Cardiac fibroblast (primary cell): ENCODE measurements at regions not wholly inside any gene's neighbourhood (a gene's known extent, or its start where the extent isn't known, plus 50 kb on each side); places are given as distances from the start of the nearest gene placed in this dataset.
"Not testable (repeated sequence)": the region's sequence is repeated elsewhere in the genome, so short reads cannot be mapped to it uniquely, and the experiment has no call there.

ENCODE experiments used
- DNase-seq, 2 donors: peaks; one replicate each; pipeline versions ENCODE4 v3.0.0 to v3.0.0-alpha.2; 2010; ENCODE audit warnings: low read depth in 2 of 2
- H3K4me3 ChIP-seq, 2 donors: replicated peaks in 1 of 2; 1 replicate in 1 of 2; 2 replicates in 1 of 2; pipeline ENCODE4 v1.5.1; 2011; ENCODE audit warnings: low read depth in 2 of 2, low read length in 2 of 2, mild to moderate bottlenecking in 2 of 2, moderate library complexity in 1 of 2
- TF ChIP-seq, protein P1 (sequence below): IDR thresholded peaks from one replicate; pipeline ENCODE4 v1.5.1; 2011; ENCODE audit warnings: low read depth, mild to moderate bottlenecking, low read length, inconsistent platforms

DNA sequence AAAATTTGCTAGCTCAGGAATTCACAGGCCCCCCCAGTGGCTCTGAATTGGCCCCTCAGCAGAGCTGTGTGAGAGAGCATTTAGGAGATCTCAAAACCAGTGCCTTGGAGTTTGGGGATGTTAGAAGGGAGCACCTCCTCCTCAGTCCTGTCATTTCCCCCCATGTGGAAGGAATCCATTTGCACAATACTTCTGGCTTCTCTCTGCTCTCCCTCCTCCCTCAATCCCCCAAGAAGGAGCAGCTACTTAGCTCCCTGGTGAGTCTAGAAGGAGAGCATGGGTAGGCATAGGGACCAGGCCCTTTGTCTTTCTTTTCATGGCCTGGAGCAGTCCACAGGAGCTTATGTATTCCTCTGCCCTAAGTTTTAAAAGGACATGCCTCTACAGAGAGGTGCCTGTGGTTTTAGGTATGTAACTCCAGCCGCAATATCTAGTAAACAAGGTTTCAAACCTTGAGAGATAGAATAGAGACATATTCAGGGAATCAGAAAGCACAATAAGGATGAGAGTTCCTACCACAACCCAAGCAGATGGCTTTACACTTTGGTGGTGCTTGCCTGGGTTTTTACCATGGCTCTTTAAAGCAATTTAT lies 199.4 kb downstream of the FCRL5 start:
- TF ChIP-seq, protein P1, sequence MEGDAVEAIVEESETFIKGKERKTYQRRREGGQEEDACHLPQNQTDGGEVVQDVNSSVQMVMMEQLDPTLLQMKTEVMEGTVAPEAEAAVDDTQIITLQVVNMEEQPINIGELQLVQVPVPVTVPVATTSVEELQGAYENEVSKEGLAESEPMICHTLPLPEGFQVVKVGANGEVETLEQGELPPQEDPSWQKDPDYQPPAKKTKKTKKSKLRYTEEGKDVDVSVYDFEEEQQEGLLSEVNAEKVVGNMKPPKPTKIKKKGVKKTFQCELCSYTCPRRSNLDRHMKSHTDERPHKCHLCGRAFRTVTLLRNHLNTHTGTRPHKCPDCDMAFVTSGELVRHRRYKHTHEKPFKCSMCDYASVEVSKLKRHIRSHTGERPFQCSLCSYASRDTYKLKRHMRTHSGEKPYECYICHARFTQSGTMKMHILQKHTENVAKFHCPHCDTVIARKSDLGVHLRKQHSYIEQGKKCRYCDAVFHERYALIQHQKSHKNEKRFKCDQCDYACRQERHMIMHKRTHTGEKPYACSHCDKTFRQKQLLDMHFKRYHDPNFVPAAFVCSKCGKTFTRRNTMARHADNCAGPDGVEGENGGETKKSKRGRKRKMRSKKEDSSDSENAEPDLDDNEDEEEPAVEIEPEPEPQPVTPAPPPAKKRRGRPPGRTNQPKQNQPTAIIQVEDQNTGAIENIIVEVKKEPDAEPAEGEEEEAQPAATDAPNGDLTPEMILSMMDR: no peak
- no peak for DNase-seq
- H3K4me3 ChIP-seq: no peak overlapping the region

DNA sequence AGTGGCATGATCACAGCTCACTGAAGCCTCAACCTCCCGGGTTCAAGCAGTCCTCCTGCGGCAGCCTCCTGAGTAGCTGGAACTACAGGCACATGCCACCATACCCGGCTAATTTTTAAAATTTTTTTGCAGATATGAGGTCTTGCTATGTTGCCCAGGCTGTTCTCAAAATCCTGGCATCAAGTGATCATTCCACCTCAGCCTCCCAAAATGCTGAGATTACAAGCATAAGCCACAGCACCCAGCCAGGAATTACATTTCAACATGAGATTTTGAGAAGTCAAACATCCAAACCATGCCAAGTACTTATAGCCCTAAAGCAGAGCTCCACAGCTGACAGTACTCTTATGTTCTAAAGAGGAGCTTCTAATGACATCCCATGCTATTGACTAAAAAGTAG lies 200.1 kb downstream of the FCRL5 start:
- DNase-seq: no peak
- TF ChIP-seq, protein P1: no peak
- H3K4me3 ChIP-seq: no peak overlapping the region

DNA sequence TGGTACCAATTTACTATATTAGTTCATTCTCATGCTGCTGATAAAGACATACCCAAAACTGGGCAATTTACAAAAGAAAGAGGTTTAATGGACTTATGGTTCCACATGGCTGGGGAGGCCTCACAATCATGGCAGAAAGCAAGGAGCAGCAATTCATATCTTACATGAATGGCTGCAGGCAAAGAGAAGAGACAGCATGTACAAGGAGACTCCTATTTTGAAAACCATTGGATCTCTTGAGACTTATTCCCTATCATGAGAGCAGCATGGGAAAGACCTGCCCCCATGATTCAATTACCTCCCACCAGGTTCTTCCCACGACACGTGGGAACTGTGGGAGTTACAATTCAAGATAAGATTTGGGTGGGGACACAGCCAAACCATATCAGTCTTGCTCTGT lies 200.5 kb downstream of the FCRL5 start:
- not testable (repeated sequence) for H3K4me3 ChIP-seq, DNase-seq

DNA sequence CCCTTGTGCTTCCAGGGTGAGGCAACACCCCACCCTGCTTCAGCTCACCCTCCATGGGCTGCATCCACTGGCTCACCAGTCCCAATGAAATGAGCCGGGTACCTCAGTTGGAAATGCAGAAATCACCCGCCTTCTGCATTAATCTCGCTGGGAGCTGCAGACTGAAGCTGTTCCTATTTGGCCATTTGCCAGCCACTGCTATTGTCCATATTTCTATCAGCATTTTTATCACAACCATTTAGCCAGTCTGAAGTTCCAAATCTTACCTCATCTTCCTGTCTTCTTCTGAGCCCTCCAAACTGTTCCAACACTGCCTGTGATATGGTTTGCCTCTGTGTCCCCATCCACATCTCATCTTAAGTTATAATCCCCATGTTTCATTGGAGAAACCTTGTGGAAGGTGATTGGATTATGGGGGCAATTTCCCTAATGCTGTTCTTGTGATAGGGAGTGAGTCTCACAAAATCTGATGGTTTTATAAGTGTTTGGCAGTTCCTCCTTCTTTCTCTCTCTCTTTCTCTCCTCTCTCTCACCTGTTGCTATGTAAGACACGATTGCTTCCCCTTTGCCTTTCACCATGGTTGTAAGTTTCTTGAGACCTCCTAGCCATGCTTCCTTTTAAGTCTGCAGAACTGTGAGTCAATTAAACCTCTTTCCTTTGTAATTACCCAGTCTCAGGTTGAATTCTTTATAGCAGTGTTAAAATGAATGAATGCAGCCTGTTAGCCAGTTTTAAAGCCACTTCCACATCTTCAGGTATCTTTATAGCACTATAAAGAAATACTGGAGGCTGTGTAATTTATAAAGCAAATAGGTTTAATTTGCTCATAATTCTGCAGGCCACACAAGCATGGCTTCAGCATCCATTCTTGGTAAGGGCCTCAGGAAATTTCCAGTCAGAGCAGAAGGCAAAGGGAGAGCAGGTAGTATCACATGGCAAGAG lies 203.5 kb downstream of the FCRL5 start:
- no peak overlapping the region for H3K4me3 ChIP-seq
- TF ChIP-seq, protein P1: no peak

DNA sequence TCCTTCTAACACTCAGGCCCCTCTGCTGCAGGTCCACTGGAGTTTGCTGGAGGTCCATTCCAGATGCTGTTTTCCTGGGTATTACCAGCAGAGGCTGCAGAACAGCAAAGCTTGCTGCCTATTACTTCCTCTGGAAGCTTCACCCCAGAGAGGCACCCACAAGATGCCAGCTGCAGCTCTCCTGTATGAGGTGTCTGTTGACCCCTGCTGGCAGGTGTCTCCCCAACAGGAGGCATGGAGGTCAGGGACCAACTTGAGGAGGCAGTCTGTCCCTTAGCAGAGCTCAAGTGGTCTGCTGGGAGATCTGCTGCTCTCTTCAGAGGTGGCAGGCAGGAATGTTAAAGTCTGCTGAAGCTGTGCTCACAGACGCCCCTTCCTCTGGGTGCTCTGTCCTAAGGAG lies 204.8 kb downstream of the FCRL5 start:
- TF ChIP-seq, protein P1: no peak
- no peak overlapping the region for H3K4me3 ChIP-seq
- DNase-seq: no peak

More for the DNA sequence above, 203.5 kb downstream of the FCRL5 start:
- DNase-seq: no peak

DNA sequence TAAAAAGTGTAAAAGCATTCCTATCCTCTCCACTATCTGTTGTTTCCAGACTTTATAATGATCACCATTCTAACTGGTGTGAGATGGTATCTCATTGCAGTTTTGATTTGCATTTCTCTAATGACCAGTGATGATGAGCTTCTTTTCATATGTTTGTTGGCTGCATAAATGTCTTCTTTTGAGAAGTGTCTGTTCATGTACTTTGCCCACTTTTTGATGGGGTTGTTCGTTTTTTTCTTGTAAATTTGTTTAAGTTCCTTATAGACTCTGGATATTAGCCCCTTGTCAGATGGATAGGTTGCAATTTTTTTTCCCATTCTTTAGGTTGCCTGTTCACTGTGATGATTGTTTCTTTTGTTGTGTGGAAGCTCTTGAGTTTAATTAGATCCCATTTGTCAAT lies 199.6 kb upstream of the ETV3 start:
- not testable (repeated sequence) for DNase-seq, H3K4me3 ChIP-seq

DNA sequence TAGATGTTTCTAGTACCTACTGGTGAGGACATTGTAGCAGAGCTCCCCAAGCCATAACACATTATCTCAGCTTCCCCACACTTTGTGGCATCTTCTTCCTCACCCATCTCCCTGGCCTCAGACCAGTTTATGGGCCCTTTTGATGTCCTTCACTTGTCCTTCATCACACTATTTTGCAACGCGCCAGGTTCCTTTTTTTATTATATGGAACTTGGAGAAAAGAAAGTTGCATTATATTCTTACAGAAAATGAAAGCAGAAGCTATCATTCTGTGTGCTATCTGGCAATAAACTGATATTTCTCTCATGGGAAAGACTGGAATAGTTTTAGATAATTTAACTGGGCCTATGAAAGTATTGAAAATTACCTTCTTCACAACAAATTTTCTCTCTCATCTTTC lies 196.9 kb upstream of the ETV3 start:
- no peak for DNase-seq
- TF ChIP-seq, protein P1: no peak
- H3K4me3 ChIP-seq: no peak overlapping the region

DNA sequence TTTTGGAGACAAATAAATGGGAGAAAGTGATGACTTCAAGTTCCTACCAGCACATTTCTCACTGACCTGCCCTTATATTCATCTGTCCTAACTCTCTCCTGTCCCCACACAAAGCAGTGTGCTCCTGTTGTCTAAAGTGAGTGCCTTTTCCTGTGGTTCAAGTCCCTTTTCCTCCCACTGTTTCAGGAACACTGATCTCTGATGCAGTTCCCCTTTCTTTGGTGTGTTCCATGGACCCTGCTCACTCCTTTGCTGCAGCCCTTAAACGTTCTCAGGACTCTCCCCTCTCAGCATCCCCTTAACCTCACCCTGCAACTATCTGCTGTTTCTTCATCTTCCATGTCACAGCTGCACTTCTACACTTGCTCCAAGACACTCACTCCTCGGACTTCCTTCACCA lies 195.8 kb upstream of the ETV3 start:
- TF ChIP-seq, protein P1: no peak
- DNase-seq: no peak
- H3K4me3 ChIP-seq: no peak overlapping the region

DNA sequence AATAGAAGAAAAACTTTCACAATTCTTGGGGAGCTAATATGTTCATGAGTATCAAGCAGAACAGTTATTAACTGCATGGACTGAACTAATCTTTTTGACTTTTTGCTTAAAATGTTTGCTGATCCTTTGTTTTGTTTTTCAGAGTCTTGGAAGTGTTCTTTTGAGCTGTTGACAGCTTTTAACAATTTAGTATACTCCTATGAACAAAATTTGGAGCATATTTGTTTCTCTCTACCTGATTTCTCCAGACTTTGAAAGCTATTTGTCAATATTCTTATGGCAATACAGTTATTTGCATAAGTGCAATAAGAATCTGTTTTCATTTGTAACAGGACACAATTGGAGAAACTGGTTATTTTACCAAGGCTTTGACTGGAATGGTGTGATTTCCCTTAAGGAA lies 192.0 kb upstream of the ETV3 start:
- DNase-seq: not testable (repeated sequence)

DNA sequence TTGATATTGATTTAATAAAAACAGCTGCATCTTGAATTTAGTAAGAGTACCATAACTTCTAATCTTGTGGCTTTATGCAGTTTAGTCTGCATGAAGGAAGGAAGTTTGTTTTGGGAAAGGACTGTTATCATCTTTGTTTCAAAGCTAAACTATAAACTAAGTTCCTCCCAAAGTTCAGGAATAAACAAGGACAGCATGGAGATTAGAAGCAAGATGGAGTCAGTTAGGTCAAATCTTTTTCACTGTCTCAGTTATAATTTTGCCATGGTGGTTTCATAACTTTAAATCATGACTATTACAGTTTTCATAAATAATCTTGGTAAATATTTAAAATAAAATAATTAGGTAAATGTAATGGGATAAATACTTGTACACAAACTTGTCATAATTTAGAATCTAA lies 189.9 kb upstream of the ETV3 start:
- not testable (repeated sequence) for DNase-seq, H3K4me3 ChIP-seq

More for the DNA sequence above, 192.0 kb upstream of the ETV3 start:
- not testable (repeated sequence) for H3K4me3 ChIP-seq
